Gastrocnemius medialis (tissue), 4 donors: ENCODE measurements at regions not wholly inside any gene's neighbourhood (a gene's known extent, or its start where the extent isn't known, plus 50 kb on each side); places are given as distances from the start of the nearest gene placed in this dataset.

Source experiments
- ATAC-seq, 2 donors: fragments of 150-250 bp; one replicate each; pipeline ENCODE4 v1.9.1; 2016
- DNase-seq, 2 donors: peaks; one replicate each; pipeline ENCODE4 v3.0.0-alpha.2; 2019
- H3K27ac ChIP-seq, 4 donors: fragments of 200-600 bp; sonication (generic); 1 replicate in 1 of 4; 2 replicates in 3 of 4; pipeline ENCODE4 v1.5.1; 2016 to 2018; ENCODE audit warnings: mild to moderate bottlenecking in 2 of 4, moderate library complexity in 1 of 4
- H3K27me3 ChIP-seq, 3 donors: fragments of 200-600 bp; sonication (generic) in 2 of 3; 1 replicate in 1 of 3; 2 replicates in 2 of 3; pipeline versions ENCODE4 v1.5.1 to v1.6.0; 2016 to 2019; ENCODE audit warnings: mild to moderate bottlenecking in 1 of 3, moderate library complexity in 1 of 3
- H3K36me3 ChIP-seq, 2 donors: fragments of 200-600 bp; sonication (generic) in 1 of 2; one replicate each; pipeline ENCODE4 v1.5.1; 2017 to 2018
- H3K4me1 ChIP-seq, 2 donors: fragments of 200-600 bp; sonication (generic) in 1 of 2; one replicate each; pipeline ENCODE4 v1.5.1; 2016 to 2017; ENCODE audit warnings: mild to moderate bottlenecking in 2 of 2
- H3K4me3 ChIP-seq, 4 donors: fragments of 200-600 bp; sonication (generic) in 3 of 4; 1 replicate in 1 of 4; 2 replicates in 3 of 4; pipeline ENCODE4 v1.5.1; 2016 to 2019; ENCODE audit warnings: mild to moderate bottlenecking in 2 of 4
- H3K9me3 ChIP-seq, 3 donors: fragments of 200-600 bp; sonication (generic) in 2 of 3; 1 replicate in 1 of 3; 2 replicates in 2 of 3; pipeline ENCODE4 v1.5.1; 2016 to 2019
- CTCF ChIP-seq, 5 experiments: fragments of 450-650 bp in 3 of 5; fragments of 200-600 bp in 2 of 5; sonication (generic) in 2 of 5; IDR thresholded peaks in 4 of 5; conservative IDR thresholded peaks in 1 of 5; 1 replicate in 4 of 5; 2 replicates in 1 of 5; pipeline ENCODE4 v1.5.1; 2016 to 2019; ENCODE audit warnings: antibody characterized with exemption in 5 of 5, mild to moderate bottlenecking in 3 of 5, moderate library complexity in 3 of 5
- POLR2A ChIP-seq, 2 donors: fragments of 450-650 bp; IDR thresholded peaks; one replicate each; pipeline ENCODE4 v1.6.1; 2017; ENCODE audit warnings: antibody characterized with exemption in 2 of 2, mild to moderate bottlenecking in 2 of 2, moderate library complexity in 2 of 2
- in situ Hi-C, 4 donors: fragments of 200-750 bp; cut with MboI; loops; one replicate each; pipeline versions ENCODE4 v1.15.0 to v1.8.0; 2017; ENCODE audit warnings: low sequenced_read_pairs in 4 of 4
- intact Hi-C: fragments of 100-400 bp; cut with DNase I; formaldehyde crosslinking; loops from one replicate; pipeline ENCODE4 v1.15.1; 2023; ENCODE audit warnings: low total_unique reads

- Histone ChIP-seq H3K27ac (no peak overlapping the region), H3K36me3 (no peaks in the 10 kb centered on the region), H3K27me3 (no peaks in the 10 kb centered on the region), H3K9me3 (no peaks in the 10 kb centered on the region), H3K4me1 (no peaks in the 10 kb centered on the region), H3K4me3 (no peak overlapping the region)
- TF ChIP-seq POLR2A (IDR thresholded peaks at IDR 0.05) (no peak), CTCF (IDR thresholded peaks at IDR 0.05 in 4 of 5, conservative IDR thresholded peaks at IDR 0.05 in 1 of 5) (no peak)
- in situ Hi-C loops (no loop called here), intact Hi-C loops (no loop called here)
- no peak for ATAC-seq
- DNase-seq: no peak
These were observed 598.2 kb upstream of the ANO3 start for GRCh38 chr11:25733777-25734176.

DNA sequence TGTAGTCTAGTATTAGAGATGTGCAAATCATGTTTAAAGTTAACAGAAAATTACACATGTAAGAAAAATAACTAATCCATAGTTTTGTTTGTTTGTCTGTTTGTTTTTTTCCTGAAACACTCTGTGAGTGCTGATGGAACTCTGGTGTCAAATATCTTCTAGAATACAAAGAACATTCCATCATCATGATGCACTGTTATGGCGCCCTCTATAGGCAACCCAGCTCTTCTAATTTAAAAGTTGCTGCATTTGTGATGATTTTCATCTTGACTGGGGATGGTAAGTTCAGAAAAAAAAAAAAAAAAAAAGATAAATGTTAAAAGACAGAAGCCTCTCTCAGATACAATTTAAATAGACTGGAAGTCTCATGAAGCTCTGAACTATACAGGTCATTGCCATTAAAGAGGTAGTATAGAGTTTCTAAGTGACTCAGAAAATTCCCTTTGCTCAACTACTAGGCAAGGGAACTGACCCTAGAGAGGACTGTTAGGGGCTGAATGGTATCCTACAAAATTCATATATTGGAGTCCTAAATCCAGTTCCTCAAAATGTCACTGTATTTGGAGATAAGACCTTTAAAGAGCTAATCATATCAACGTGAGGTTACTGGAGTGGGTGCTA lies 597.2 kb upstream of the ANO3 start:
- ATAC-seq: no peak

DNA sequence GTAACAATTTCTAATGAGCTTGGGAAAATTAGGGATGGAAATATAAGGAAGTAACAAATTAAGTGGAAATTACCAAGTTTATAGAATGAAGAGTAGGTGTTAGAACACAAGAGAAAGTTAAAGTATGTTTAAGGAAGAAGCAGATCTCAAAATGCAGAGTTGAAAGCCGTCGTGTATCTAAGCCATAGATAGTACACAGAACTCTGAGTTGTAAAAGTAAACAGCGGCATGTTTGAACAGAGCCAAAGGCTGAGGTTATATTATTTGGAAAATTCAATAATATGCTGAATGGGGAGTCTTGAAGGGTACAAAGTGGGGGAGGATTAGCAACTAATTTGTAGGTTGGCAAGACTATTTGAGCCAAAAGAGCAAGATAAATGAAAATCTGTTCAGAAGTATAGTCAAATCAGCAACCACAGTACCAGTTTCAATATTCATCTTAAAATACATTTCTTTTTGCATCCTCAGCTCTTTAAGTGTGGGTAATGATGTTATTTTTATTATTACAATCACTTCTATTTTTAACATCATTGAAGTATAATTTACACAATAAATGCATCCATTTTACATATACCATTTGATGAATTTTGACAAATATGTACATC lies 594.8 kb upstream of the ANO3 start:
- Histone ChIP-seq H3K27ac (no peak overlapping the region), H3K27me3 (no peaks in the 10 kb centered on the region), H3K4me1 (no peaks in the 10 kb centered on the region), H3K36me3 (no peaks in the 10 kb centered on the region), H3K4me3 (no peak overlapping the region), H3K9me3 (no peaks in the 10 kb centered on the region)
- TF ChIP-seq CTCF (IDR thresholded peaks at IDR 0.05 in 4 of 5, conservative IDR thresholded peaks at IDR 0.05 in 1 of 5) (no peak), POLR2A (IDR thresholded peaks at IDR 0.05) (no peak)
- in situ Hi-C loops: loop anchor here in 1 of 4 donors (5.0 kb wide), 1 partner anchor 180 kb away; no protein-coding TSS in a partner anchor
- DNase-seq (no peak), ATAC-seq (no peak)
- intact Hi-C loops: no loop called here

More for the DNA sequence above, 597.2 kb upstream of the ANO3 start:
- in situ Hi-C loops: loop anchor here in 1 of 4 donors (5.0 kb wide), 1 partner anchor 177 kb away; no protein-coding TSS in a partner anchor
- Histone ChIP-seq H3K9me3 (no peaks in the 10 kb centered on the region), H3K27ac (no peak overlapping the region), H3K36me3 (no peaks in the 10 kb centered on the region), H3K4me1 (no peaks in the 10 kb centered on the region), H3K4me3 (no peak overlapping the region), H3K27me3 (no peaks in the 10 kb centered on the region)
- no peak for DNase-seq
- intact Hi-C loops: no loop called here
- no peak for TF ChIP-seq CTCF (IDR thresholded peaks at IDR 0.05 in 4 of 5, conservative IDR thresholded peaks at IDR 0.05 in 1 of 5)
- TF ChIP-seq POLR2A (IDR thresholded peaks at IDR 0.05): no peak

DNA sequence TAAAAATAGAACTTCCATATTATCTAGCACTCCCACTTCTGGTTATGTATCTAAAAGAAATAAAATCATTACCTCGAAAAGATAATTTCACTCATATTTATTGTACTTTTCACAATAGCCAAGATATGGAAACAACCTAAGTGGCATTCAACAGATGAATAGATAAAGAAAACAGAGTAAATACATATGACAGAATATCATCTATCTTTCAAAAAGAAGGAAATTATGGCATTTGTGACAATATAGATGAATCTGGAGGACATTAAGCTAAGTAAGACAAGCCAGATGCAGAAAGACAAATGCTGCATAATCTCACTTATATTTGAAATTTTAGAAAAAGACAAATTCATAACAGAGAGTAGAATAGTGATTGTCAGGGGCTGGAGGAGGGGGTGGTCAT lies 590.0 kb upstream of the ANO3 start:
- Histone ChIP-seq H3K4me3 (no peak overlapping the region), H3K4me1 (no peaks in the 10 kb centered on the region), H3K36me3 (no peaks in the 10 kb centered on the region), H3K27me3 (no peaks in the 10 kb centered on the region), H3K9me3 (no peaks in the 10 kb centered on the region), H3K27ac (no peak overlapping the region)
- no peak for TF ChIP-seq POLR2A (IDR thresholded peaks at IDR 0.05)
- no peak for TF ChIP-seq CTCF (IDR thresholded peaks at IDR 0.05 in 4 of 5, conservative IDR thresholded peaks at IDR 0.05 in 1 of 5)
- intact Hi-C loops (no loop called here), in situ Hi-C loops (no loop called here)
- no peak for ATAC-seq
- no peak for DNase-seq
